AG09309 (cell line): ENCODE measurements at regions not wholly inside any gene's neighbourhood (a gene's known extent, or its start where the extent isn't known, plus 50 kb on each side); places are given as distances from the start of the nearest gene placed in this dataset.

Source experiments
- DNase-seq: peaks from one replicate; pipeline ENCODE4 v3.0.0-alpha.2; 2010; ENCODE audit warnings: low read depth
- H3K4me3 ChIP-seq: 2 replicates; pipeline ENCODE4 v1.5.1; 2011; ENCODE audit warnings: mild to moderate bottlenecking, low read depth, low read length, moderate library complexity; ENCODE audit not compliant: control insufficient read depth
- TF ChIP-seq, protein P1 (sequence below): IDR thresholded peaks from 2 replicates; pipeline ENCODE4 v1.5.1; 2011; ENCODE audit warnings: mild to moderate bottlenecking, low read depth, low read length, inconsistent platforms; ENCODE audit not compliant: insufficient read depth, control insufficient read depth; ENCODE audit errors: missing control alignments

DNA sequence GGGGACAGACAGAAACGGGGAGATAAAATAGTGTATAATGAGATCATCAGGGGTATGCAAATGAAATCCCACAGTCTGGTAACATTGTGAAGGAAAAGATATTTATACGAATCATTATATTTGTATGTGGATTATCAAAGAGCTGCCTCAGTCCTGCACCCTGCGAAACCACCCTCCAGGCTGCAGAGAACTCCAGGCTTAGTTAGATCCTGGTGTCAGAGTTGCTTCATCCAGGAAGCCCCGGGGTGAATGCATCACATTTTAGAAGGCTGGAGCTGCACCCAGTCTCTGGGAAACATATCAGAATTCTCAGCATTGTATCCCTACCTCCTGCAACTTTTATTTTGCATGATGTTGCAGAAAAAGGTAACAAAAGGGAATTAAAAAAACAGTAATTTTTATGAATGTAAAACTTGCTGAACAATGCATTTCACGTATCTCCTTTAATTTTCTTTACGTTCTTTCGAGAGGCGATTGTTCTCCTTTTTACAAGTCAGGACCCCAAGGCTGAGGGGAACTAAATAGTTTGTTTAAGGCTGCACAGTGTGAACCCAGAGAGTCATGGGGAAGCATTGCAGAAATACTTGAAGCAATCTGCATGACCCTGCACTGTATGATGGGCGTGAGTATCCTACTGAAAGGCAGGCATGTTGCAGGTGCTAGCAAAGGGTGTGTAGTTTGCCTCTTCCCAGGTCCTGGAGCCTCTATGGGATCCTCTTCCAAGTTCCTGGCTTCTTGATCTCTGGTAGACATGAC, 299.5 kb upstream of the CLNK start:
- H3K4me3 ChIP-seq: no peak overlapping the region
- DNase-seq: no peak
- TF ChIP-seq, protein P1, sequence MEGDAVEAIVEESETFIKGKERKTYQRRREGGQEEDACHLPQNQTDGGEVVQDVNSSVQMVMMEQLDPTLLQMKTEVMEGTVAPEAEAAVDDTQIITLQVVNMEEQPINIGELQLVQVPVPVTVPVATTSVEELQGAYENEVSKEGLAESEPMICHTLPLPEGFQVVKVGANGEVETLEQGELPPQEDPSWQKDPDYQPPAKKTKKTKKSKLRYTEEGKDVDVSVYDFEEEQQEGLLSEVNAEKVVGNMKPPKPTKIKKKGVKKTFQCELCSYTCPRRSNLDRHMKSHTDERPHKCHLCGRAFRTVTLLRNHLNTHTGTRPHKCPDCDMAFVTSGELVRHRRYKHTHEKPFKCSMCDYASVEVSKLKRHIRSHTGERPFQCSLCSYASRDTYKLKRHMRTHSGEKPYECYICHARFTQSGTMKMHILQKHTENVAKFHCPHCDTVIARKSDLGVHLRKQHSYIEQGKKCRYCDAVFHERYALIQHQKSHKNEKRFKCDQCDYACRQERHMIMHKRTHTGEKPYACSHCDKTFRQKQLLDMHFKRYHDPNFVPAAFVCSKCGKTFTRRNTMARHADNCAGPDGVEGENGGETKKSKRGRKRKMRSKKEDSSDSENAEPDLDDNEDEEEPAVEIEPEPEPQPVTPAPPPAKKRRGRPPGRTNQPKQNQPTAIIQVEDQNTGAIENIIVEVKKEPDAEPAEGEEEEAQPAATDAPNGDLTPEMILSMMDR: no peak

DNA sequence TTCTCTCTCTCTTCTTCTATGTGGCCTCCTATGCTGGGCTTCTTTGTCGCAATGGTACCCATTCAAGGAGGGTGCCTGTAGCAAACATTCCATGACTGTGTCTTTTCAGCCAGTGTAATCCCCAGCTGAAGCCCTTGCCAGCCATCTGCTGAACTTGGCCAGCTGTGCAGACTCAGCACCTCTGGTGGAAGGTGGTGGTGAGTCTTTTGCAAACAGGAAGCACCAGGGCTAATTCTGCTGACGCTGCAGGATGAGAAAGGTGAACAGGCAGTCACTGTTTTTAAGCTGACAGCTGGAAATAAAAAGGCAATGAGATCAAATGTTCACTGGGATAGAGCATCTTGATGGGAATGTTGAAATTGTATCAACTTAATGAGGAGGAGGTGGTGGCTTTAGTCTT, 298.7 kb upstream of the CLNK start:
- H3K4me3 ChIP-seq: no peak overlapping the region
- TF ChIP-seq, protein P1: no peak
- no peak for DNase-seq

DNA sequence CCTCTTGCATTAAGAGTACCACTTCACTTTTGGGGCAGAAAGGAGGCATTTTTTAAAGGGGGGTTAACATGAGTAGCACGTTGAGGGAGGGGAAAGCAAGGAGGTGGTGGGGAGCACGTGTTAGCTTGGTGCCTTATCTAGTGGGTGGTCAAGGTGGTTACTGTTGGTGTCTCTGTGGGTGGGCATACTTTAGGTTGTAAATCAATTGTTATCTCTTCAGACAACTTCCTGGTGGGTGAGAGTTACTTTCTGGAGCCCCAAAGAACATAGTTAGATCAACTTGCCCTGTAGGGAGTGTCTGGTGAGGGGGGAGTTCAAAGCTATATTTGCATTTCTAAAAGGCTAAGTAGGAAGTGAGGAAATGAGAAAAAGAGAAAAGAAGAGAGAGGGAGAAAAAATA, 297.7 kb upstream of the CLNK start:
- H3K4me3 ChIP-seq: no peak overlapping the region
- no peak for DNase-seq
- TF ChIP-seq, protein P1: no peak

DNA sequence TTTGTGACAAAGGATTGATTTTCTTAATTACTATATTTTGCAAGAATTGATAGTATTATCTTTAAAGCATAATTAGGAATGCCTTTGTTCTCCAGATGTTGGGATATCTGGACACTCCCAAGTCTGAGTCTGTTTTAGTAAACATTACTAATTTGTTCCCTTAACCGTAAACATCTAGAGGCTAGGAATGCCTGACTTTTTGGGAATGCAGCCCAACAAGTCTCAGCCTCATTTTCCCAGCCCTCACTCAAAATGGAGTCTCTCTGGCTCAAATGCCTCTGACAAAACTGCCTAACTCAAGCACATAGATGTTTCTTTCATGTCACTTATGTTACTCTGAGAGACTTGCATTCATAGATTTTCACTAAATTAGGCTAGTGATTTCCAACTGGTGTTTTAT, 297.0 kb upstream of the CLNK start:
- TF ChIP-seq, protein P1: no peak
- no peak overlapping the region for H3K4me3 ChIP-seq
- no peak for DNase-seq

DNA sequence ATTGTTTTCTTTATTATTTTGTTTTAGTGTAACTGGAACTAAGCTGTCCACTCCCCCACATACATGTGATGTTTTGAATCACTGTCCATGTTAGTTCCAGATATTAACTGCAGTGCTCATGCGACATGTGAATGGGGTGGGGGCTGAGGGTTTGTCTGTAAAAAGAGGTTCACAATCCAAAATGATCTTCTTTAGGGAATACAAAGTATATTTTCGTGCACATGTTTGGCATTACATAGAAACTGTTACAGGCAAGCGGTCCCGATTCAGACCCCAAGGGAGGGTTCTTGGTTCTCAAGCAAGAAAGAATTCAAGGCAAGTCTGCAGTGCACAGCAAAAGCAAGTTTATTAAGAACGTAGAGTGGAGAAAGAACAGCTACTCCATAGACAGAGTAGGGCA, 296.5 kb upstream of the CLNK start:
- H3K4me3 ChIP-seq: no peak overlapping the region
- no peak for DNase-seq
- TF ChIP-seq, protein P1: no peak

DNA sequence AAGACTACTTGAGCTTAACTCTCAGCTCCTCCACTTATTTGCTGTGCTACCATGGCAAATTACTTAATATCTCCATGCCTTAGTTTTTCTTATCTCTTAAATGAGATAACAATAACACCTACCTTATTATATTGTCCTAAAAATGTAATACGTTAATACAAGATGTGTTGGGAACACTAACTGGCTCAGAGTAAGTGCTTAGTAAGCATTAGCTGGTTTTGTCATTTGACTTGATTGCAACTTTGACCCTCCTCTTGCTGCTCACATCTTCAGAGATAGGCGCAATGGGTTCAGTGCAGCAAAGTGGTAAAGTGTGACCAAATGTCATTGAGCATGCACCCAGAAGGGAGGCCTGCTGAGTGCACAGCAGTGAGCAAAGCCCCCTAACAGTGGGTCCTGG, 294.5 kb upstream of the CLNK start:
- DNase-seq: no peak
- TF ChIP-seq, protein P1: no peak
- H3K4me3 ChIP-seq: no peak overlapping the region
